ENCODE measurements at regions not wholly inside any gene's neighbourhood (a gene's known extent, or its start where the extent isn't known, plus 50 kb on each side); places are given as distances from the start of the nearest gene placed in this dataset.

DNA sequence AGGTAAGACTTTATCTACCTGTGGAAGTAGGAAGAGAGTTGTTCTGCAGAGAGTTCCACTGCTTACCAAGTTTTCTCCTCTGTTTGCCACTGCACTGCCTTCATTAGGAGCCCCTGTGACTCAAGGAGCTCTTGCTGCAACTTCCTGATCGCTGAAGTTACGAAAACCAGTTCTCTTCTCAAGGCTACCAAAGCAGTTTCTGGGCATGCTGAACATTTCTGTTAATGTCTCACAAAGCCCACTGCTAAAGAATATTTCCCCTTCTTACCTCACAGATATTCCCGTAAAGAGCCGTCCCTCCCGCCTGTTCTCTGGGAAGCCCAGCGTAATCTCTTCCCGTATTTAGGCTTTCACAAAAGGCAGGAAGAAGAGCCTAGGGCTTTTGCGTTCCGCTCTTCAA, 82.6 kb upstream of the OXGR1 start:
- TF ChIP-seq, protein P1, sequence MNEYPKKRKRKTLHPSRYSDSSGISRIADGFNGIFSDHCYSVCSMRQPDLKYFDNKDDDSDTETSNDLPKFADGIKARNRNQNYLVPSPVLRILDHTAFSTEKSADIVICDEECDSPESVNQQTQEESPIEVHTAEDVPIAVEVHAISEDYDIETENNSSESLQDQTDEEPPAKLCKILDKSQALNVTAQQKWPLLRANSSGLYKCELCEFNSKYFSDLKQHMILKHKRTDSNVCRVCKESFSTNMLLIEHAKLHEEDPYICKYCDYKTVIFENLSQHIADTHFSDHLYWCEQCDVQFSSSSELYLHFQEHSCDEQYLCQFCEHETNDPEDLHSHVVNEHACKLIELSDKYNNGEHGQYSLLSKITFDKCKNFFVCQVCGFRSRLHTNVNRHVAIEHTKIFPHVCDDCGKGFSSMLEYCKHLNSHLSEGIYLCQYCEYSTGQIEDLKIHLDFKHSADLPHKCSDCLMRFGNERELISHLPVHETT (CRISPR knock-in tag; conservative IDR thresholded peaks at IDR 0.05): no peak
- TF ChIP-seq, protein P2, sequence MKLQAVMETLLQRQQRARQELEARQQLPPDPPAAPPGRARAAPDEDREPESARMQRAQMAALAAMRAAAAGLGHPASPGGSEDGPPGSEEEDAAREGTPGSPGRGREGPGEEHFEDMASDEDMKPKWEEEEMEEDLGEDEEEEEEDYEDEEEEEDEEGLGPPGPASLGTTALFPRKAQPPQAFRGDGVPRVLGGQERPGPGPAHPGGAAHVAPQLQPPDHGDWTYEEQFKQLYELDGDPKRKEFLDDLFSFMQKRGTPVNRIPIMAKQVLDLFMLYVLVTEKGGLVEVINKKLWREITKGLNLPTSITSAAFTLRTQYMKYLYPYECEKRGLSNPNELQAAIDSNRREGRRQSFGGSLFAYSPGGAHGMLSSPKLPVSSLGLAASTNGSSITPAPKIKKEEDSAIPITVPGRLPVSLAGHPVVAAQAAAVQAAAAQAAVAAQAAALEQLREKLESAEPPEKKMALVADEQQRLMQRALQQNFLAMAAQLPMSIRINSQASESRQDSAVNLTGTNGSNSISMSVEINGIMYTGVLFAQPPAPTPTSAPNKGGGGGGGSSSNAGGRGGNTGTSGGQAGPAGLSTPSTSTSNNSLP (IDR thresholded peaks at IDR 0.05; ENCODE audit: low read depth, low read length): no peak
- TF ChIP-seq FOXJ3 (CRISPR knock-in tag; IDR thresholded peaks at IDR 0.05; ENCODE audit: borderline replicate concordance) (no peak), TCF7L2 (IDR thresholded peaks at IDR 0.05; ENCODE audit: low read depth, low read length) (no peak), SATB2 (CRISPR knock-in tag; IDR thresholded peaks at IDR 0.05) (no peak), MYNN (CRISPR knock-in tag; IDR thresholded peaks at IDR 0.05; ENCODE audit: low read depth) (no peak), SIX4 (CRISPR knock-in tag; IDR thresholded peaks at IDR 0.05) (no peak), DPF2 (CRISPR knock-in tag; IDR thresholded peaks at IDR 0.05; ENCODE audit: borderline replicate concordance, low read depth) (no peak), POLR2AphosphoS5 (IDR thresholded peaks at IDR 0.05; ENCODE audit: low read depth, low read length) (no peak), RAD21 (CRISPR knock-in tag; IDR thresholded peaks at IDR 0.05) (no peak), ZFAT (CRISPR knock-in tag; conservative IDR thresholded peaks at IDR 0.05) (no peak)
- TF ChIP-seq, protein P3, sequence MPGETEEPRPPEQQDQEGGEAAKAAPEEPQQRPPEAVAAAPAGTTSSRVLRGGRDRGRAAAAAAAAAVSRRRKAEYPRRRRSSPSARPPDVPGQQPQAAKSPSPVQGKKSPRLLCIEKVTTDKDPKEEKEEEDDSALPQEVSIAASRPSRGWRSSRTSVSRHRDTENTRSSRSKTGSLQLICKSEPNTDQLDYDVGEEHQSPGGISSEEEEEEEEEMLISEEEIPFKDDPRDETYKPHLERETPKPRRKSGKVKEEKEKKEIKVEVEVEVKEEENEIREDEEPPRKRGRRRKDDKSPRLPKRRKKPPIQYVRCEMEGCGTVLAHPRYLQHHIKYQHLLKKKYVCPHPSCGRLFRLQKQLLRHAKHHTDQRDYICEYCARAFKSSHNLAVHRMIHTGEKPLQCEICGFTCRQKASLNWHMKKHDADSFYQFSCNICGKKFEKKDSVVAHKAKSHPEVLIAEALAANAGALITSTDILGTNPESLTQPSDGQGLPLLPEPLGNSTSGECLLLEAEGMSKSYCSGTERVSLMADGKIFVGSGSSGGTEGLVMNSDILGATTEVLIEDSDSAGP (CRISPR knock-in tag; IDR thresholded peaks at IDR 0.05; ENCODE audit: borderline replicate concordance): no peak
- TF ChIP-seq, protein P4, sequence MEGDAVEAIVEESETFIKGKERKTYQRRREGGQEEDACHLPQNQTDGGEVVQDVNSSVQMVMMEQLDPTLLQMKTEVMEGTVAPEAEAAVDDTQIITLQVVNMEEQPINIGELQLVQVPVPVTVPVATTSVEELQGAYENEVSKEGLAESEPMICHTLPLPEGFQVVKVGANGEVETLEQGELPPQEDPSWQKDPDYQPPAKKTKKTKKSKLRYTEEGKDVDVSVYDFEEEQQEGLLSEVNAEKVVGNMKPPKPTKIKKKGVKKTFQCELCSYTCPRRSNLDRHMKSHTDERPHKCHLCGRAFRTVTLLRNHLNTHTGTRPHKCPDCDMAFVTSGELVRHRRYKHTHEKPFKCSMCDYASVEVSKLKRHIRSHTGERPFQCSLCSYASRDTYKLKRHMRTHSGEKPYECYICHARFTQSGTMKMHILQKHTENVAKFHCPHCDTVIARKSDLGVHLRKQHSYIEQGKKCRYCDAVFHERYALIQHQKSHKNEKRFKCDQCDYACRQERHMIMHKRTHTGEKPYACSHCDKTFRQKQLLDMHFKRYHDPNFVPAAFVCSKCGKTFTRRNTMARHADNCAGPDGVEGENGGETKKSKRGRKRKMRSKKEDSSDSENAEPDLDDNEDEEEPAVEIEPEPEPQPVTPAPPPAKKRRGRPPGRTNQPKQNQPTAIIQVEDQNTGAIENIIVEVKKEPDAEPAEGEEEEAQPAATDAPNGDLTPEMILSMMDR (CRISPR knock-in tag; IDR thresholded peaks at IDR 0.05): no peak
- TF ChIP-seq, protein P5, sequence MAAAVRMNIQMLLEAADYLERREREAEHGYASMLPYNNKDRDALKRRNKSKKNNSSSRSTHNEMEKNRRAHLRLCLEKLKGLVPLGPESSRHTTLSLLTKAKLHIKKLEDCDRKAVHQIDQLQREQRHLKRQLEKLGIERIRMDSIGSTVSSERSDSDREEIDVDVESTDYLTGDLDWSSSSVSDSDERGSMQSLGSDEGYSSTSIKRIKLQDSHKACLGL (CRISPR knock-in tag; IDR thresholded peaks at IDR 0.05): no peak
